NCI-H1105 (cell line): ENCODE measurements at regions not wholly inside any gene's neighbourhood (a gene's known extent, or its start where the extent isn't known, plus 50 kb on each side); places are given as distances from the start of the nearest gene placed in this dataset.
"Not testable (repeated sequence)": the region's sequence is repeated elsewhere in the genome, so short reads cannot be mapped to it uniquely, and the experiment has no call there.

Experiments
- DNase-seq: peaks from one replicate; lab custom pipeline; 2025; lab: John Stamatoyannopoulos, UW

DNA sequence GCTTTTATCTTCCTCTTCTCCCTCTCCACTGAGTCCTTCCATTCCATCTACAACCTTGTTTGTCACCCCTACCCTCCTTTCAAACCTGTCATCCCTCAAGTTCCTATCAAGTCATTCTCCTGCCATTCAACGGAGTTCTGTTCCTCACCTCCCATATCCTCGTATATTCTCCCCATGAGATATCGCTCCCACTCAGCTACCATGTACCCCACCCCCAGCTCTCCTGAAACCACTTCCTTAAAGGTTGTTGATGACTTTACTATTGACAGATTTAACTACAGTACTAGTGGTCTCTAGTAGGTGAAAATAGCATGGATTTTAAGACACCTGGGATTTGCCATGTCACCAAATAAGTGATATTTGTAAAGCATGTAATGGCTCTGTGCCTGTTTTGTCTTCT is 107.4 kb upstream of the BARHL2 start:
- no peak for DNase-seq

DNA sequence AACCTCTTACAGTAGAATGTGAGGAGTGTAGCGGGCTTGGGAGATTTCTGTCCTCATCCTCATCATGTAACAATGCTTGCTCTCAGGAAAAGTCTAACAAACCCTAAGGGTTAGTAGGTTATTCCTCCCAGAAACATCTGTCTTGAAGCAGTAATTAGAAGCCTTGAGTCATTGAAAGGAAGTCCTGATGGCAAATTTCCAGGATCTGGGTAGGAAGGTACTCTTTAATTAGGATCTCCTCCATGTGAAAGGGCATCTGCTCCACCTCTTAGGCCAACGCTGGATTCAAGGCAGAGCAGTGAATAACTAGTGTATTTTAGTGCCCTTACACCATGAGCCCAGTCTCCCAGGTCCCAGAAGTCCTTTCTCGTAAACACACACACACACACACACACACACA is 106.6 kb upstream of the BARHL2 start:
- no peak for DNase-seq

DNA sequence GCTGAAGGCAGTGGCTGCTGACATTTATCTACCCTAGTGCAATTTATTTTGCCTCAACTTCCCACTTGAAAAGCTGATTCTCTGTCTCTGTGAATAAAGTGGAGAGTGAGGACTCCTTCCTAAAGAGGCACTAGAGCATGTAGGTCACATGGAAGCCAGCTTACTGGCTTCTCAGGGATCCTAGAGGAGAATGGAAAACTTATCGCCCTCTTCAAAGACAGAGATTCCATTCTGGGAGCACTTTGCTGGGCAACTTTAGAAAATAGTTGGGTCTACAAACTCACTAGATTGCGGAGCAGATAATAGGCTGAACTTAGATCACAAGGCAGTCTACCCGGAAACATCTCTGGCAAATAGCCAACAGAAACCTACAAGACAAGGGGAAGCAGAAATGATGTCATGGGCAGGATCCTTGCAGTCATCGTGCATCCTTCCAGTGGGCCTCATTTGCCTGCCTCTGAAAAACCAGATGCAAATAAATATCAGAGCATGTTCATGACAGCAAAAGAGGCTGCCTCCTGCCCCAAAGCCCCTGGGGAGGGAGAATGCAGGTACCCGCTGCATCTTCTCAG is 104.8 kb upstream of the BARHL2 start:
- DNase-seq = no peak

DNA sequence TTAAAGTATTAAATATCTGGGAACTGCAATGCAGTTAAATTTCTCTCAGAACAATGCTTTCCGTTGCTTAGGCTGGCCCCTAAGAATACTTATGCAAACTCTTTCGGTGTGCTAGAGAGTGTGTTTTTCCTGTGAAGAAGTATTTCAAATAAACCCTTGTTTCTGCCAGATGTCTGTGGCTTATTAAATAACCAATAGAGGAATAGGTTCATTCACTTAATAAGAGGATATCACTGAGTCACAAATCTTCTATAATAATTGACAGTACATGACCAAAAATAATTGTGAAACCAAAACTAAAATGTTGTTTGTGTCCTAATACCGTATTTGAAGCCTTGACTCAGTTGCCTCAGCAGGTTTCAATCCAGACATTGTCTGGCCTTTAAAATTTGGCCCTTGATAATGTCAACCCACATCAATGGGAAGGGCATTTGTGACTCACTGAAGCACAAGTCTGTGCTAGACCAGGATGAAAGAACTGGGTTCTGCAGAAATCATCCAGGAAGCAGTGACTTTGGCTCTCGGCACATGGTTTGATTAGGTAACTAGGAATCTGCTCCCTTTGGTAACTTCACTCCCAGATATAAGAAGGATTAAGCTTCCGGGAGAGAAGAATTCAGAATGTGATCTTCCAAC is 104.2 kb upstream of the BARHL2 start:
- no peak for DNase-seq

DNA sequence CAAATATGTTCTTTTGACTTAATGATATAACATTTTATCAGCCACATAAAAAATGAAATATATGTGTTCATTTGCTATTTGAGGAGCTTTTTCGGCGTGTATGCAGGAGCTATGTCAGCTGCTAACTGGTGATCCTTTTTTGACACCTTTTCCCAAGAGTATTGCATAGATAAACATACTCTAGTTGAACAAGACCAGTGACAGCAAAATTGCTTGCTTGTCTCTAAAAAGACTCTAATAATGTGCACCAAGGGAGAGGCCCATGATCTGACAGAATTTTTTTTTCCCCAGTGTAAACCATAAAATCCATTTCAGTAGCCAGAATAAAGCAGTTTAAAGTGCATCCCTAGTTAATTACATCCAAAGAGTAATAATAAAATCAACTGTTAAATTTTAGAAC is 103.6 kb upstream of the BARHL2 start:
- DNase-seq = no peak

DNA sequence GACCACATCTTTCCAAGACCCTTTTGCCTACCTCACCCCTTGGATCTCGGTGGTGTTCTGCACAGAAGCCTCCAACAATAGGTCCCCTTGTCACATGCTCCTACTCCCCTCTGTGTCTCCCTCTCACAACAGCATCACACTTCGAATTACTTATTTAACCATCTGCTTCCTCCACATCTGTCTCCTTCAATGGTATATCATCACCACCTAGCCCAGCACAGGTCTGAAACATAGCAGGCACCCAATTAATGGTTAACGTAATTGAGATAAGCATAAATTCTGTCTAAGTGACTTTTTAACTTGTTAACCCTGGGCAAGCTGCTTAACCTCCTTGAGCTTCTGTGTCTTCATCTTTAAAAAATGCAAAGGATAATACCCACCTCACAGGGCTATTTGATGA is 100.3 kb upstream of the BARHL2 start:
- no peak for DNase-seq

DNA sequence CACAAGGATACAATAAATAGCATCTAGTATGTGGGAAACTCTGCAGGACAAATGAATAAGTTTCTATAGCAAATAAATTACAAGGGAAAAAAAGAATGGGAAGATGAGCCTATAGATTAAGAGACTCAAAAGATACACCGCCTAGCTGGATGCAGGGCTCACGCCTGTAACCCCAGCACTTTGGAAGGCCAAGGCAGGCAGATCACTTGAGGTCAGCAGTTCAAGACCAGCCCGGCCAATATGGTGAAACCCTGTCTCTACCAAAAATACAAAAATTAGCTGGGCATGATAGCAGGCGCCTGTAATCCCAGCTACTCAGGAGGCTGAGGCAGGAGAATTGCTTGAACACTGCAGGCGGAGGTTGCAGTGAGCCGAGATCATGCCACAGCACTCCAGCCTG is 95.1 kb upstream of the BARHL2 start:
- not testable (repeated sequence) for DNase-seq

DNA sequence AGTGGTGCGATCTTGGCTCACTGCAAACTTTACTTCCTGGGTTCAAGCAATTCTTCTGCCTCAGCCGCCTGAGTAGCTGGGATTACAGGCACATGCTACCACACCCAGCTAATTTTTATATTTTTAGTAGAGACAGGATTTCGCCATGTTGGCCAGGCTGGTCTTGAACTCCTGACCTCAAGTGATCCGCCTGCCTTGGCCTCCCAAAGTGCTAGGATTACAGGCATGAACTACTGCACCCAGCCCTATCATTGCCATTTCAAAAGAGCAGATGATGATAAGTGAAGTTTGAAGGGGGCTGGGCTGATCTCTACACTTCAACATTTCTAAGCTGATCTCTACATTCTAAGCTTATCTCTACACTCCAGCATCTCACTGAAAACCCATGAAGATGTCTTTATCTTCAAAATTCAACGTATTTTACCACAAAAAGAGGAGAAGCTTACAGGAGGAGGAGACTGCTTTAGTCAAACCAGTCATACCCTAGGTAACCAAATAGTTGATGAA is 94.4 kb upstream of the BARHL2 start:
- DNase-seq = not testable (repeated sequence)

DNA sequence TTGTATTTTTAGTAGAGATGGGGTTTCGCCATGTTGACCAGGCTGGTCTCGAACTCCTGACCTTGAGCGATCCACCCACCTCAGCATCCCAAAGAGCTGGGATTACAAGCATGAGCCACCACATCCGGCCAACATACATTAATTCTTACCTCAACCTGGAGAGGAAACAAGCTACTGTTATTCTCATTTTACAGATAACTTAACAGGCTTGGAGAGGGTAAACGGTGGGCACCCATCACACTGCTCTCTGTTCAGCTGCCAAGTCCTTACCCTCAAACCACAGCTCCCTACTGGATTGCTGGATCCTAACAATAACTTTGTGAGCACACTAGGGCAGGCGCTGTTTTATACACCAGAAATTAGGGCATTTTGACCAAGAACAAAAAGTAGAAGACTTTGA is 93.6 kb upstream of the BARHL2 start:
- DNase-seq = no peak

DNA sequence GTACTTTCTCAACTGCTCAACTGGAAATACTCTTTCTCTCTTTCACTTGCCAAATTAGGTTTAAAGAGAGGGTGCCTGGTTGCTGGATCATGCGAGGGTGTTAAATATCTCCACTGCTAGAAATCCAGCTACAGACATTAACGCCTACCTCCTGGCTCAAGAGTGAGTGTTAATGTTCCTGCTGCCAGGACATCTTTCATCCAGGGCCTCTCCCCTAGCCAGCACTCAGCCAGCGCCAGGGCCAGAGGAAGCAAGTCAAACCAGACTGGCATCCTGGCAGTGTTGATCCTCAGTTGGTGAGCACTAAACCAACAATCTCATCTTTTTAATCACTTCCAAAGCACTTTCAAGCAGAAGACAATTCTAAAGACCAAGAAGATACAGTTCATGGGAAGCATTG is 92.9 kb upstream of the BARHL2 start:
- DNase-seq = no peak

DNA sequence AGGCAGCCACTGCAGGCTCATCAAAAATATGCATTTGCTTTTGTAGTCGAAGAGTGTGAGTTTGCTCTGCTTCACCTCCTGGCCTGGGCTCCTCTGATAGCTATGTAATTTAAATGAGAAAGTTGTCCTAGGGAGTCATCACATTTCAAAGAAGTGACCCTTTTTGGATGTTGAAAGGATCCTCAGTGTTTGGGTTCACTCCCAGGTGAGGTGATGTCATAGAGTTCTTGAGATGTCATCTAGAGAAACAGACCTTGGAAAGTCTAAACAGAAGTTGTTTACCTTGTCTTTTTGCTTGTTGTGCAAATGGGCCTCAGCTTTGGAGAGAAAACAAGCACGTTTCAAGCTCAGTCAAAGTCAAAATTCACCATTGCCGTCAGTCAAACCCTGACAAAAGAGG is 92.0 kb upstream of the BARHL2 start:
- no peak for DNase-seq

DNA sequence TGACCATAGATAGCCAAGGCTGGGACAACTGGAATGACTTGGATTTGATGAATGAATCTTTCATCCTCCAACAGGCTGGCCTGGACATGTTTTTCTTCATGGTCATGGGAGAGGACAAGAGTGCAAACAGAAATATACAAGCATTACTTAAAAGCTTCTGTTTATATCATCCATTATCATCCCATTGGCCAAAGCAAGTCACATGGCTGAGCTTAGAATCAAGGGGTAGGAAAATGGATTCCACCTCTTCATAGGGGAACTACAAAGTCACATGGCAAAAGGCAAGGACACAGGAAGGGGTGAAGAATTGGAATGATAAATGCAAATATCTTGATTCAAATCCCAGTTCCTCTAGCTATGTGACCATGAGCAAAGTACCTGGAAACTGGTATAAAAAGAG is 90.2 kb upstream of the BARHL2 start:
- DNase-seq = no peak

DNA sequence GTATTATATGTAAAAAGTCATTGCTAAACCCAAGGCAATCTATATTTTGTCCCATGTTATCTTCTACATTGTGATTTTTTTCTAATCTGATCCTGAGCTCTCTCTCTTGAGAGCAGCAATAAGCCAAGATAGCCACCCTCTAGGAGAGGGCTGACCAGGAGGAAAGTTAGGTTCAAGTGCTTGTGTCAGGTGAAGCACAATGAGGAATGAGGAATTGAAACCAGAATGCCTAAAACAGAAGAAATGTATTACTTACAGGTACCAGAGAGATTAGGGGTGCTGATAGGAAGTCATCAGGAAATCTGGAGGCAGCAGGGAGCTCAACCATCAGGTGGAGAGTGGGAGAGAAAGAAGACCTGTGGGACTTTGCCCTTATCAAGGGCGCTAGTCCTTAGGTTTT is 85.5 kb upstream of the BARHL2 start:
- DNase-seq = no peak

DNA sequence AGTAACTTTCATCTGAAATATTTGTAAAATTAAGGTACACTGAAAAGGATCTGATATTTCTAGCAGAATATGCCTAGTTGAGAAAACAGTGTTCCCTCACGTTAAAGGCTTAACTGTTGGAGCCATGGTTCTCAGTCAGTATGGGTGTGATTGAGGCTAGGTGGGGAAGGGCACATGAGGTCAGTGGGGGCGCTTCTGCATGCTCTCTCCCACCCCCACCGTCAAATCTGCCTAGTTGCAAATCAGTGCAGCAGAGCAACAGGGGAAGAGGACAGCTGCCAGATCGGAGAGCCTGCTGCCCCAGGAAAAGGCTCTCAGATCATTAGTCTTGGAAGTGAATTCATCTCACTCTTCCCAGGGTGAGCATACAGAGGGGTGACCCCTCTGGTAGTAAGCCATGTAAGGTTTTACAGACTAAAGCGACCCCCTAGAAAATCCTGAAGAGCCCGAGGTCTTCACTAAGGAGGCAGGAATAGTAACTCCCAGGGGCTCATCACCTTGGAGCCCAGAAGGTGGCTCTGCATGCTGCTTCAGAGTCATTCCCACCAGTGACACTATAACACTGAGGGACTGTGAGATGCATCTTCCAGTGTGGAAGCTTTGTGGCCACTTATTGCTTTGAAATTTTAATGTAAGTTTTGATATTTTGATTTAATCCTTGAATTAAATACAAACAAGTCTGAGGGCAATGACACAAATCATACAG is 83.1 kb upstream of the BARHL2 start:
- no peak for DNase-seq

DNA sequence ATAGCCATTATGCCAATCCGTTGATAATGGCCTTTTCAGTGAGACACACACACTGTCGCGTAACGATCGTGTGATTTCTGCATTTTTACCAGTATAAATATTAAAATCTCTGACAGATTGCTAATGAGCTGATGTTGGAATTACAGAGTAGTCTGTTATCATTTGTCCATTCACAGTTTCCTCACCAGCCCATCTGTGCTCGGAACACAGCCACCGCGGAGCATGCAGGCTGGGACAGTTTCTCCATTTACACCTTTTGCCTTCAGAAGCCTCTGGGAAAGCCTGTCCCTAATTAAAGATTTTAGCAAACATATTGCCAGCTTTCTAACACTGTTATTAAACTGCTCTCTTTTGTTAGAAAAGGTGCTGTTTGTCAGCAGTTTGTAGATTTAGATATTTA is 82.2 kb upstream of the BARHL2 start:
- no peak for DNase-seq

DNA sequence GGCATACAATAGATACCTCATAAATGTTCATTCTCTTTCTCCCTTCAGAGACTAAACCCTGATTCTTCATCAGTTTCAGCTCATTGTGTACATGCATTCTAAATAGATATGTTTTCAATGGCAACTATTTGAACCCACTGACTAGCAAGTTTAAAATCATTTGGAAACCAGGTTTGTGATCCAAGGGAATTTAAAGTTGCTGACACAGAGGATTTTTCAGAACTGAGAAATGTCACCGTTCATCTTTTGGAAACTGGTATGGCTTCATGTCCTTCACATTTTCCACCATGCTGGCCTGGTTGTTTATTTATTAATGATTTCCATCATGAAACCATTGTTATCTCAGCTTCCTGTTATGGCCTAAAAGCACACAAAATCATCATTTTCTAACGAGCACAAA is 81.8 kb upstream of the BARHL2 start:
- no peak for DNase-seq

DNA sequence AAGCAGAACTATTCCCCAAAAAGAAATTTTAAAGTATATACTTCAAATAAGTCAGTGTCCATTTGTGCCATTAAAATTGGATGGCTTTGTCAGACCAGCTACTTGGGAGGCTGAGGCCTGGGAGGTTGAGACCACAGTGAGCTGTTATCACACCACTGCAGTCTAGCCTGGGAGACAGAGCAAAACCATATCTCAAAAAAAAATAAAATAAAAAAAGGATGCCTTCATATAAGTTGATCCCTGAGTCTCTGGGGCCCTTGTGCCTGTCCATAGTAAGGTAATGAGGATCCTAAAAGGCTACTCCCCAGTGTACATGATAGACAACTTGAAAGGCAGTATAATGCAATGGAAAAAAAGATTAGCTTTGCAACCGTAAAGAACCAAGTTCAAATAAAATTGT is 81.2 kb upstream of the BARHL2 start:
- no peak for DNase-seq

DNA sequence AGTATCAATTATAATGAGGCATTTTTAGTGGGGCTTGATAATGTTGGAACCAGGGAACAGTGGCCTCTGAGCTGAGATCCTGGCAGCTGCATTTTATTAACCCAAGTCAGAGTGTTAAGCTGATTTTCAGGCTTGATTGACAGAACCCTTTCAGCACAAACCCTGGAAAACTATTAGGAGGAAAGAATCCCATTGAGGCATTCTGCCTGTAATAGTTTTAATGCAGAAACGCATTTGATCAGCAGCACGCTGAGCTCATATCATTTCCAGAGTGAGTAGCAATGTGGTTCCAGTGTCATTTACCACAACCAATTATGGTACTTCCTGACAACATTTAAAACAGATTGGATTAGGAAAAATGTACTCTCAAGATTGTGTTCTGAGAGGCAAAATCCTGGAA is 78.3 kb upstream of the BARHL2 start:
- DNase-seq = no peak

DNA sequence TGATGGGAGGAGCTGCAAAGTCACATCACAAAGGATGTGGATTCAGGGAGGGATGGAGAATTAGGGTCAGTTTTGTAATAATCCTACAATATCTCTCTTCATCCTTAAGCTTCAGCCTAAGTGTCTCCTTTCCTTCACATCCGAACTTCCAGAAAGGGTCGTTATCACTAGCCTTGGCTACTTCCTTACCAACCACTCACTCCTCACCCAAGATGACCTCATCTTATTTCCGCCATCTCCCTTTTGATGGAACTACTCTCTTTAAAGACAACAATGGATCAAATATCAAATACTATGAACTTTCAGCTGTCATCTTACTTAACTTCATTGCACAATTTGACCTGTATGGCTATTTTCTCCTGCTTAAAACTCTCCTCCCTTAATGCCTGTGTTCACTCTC is 69.6 kb upstream of the BARHL2 start:
- DNase-seq = no peak

DNA sequence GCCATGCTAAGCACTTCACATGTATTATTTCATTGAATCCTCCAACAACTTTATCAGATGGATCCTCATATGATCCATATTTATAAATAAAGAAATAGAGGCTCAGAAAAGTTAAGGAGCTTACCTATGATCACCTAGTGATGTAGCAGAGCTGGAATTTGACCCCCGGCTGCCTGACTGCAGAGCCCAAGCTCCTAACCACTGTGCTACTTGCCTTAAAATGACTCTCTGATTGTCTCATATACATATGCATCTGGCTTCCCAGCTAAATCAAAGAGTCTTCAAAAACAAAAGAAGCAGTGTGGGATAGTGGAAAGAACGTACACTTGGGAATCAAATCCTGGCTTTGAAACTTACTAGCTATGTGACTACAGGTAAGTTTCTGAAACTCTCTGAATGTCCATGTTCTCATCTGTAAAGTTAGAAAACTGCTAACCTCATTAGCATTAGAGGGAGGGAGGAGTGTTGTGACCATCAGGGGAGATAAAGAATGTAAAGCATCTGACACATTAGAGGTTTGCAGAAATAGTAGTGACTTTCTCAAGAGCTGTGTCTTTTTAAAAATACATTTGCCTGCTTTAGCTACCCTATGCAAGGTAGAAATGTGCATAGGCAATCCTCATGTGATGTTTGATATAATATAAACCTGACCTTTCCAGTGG is 67.2 kb upstream of the BARHL2 start:
- no peak for DNase-seq

DNA sequence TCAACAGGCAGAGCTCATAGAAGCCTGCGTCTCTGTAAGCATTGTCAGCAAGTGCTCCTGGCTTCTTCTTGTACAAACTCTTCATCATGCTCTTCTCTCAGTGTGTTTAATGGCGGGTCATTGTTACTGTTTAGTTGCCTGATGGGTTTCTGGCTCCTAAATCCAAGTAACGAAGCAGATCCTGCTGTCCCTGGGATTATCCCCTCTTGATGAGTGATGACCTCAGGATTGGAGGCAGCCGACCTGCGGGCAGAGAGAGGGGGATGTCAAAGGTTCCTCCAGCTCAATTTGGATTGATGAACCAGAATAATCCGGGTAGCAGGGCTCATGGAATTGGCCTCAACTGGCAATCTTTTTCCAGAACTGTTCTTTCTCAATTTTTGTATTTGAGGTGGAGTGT is 66.1 kb upstream of the BARHL2 start:
- no peak for DNase-seq

DNA sequence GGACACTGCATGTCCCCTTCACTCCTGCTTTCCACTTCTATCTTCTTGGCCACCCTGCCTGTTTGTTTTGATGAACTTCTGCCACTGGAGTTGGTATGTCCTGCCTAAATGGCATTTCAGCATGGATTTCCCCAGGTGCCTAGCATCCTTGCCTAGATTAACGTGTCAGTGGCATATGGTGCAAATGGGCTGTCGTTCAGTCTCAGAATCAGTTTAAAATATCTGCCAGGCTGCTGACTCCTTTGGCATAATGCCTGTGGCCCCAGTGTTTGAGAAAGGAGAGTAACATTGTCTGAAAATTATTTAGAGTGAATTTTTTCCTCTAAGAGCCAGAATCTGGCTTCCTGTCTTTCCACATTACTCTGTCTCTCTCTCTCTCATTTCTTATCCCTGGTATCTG is 64.9 kb upstream of the BARHL2 start:
- DNase-seq = no peak

DNA sequence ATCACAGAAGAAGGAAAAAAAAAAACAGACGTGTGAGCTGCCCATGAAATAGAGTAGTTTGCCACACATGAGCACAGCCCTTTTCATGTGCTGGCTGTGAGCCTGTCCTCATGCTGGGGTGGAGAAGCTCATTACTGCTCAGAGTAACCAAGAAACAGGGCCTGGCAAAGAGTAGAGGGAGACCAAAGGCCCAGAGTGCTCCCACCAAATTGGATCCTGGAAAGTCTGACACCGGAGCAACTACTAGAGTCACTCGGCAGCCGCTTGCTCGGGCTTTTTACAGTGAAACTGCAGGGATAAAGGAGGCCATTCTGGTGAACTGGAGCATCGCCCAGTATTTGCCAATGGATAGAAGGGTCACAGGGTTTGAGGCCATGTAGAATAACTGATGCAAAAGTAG is 64.4 kb upstream of the BARHL2 start:
- DNase-seq = no peak
